ENCODE measurements at regions not wholly inside any gene's neighbourhood (a gene's known extent, or its start where the extent isn't known, plus 50 kb on each side); places are given as distances from the start of the nearest gene placed in this dataset.
"Not testable (repeated sequence)": the region's sequence is repeated elsewhere in the genome, so short reads cannot be mapped to it uniquely, and the experiment has no call there.

DNA sequence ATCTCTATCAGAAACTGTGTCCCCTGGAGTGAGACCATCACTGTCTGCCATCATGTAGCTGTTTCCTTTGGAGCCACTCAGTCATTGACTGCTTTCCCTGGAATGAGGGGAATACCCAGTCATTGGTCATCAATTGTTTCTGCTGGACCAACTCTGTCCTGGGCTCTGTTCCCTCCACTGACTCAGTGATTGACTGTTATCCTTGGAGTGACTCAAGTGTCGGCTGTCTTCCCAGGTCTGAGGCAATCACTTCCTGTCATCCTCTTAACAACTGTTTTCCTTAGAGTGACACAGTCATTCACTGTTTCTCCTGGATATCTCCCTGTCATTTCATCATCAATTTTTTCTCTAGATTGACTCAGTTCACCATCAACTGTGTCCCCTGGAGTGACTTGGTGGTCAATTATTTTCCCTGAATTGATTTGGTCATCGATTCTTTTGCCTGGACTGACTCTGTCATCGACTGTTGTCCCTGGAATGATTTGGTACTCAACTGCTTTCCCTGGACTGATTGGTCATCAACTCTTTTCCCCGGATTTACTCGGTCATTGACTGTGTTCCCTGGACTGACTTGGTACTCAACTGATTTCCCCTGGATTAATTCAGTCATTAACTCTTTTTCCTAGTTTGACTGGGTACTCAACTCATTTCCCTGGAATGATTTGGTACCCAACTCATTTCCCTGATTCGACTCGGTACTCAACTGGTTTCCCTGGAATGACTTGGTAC is 327.9 kb upstream of the VCX start:
- DNase-seq = no peak

DNA sequence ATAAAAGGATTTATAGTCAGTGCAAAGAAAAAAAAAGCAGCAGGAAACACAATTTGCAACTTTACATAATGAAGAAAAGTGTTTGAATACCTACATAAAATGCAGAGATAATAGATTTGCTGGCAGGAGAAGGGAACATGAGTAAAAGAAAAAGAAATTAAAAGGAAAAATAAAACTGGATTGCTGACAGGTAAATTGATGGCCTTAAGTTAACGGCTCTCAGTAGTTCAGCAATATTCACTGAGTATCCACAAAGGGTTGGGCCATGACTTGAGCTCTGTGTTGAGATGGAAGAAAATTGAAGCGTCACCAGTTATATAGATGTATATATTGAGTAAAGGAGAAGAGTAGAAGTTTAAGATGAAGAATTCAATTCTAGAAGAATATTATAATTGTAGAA is 330.1 kb upstream of the VCX start:
- no peak for DNase-seq

DNA sequence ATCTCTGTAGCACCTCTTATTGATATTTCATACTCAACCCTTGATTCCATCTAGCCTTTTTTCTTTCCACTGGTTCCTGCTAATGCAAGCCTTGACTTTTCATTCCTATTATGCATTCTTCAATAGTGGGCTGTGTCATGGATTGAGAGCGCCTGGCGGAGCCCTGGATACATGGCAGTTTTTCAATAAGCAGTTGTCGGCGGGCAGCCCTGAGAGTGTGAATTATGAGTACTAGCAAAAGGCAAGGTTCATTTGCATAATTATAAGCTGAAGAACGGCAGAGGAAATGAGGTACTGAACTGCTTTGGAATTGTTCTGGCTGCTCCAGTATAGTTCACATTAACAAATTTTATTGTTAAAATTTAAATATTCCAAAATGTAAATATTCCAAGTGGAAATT is 339.7 kb upstream of the VCX start:
- no peak for DNase-seq

DNA sequence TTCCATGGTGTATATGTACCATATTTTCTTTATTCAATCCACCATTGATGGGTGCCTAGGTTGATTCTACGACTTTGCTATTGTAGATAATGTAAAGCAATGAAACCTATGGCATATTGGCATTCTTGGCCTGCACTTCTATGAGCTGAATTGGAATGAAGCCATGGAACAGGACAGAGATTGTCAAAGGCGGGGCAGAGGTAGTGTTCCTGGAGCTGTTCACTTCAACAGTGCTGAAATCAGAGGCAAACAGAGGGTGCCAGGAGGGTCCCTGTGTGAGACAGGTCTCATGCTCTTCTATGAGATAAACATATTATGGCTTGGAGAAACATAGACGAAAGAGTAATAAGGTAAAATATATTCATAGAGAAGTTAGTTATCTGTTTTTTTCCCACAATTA is 342.6 kb upstream of the VCX start:
- DNase-seq = no peak

DNA sequence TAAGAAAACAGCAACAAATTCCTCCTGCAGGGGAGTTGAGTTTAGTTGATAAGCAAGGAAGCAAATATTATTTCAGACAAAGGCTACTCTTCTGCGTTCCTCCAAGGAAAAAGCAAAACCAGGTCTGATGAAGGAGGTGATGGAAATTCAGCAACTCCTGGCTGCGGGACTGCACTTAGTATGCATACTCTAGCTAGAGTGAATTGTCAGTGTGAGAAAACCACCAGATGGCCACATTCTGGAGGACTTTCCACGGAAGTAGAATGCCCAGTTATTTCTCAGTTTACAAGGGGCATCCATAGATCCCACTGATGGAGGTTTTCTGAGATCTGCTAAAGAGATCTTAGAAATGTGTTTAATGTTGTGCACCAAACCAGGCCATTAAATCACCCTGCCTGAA is 338.6 kb upstream of the PUDP start:
- no peak for DNase-seq

DNA sequence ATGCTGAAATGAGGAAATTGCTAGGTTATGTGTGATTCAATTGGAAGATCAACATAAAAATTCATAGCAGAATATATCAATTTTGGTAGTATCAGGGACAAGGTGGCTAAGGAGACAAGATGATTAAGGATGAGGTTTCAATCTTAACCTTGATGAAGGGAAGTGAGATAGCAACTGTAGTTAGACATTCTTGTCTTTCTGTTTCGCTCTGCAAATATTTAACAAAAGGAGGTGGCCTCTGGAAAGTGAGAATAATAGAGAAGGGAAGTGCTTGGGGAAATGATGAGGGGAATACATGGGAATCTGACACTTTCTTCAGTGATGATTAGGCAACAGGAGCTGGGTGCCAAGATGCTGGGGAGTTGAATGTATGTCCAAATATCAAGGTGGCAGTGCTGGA is 337.1 kb upstream of the PUDP start:
- DNase-seq = no peak

DNA sequence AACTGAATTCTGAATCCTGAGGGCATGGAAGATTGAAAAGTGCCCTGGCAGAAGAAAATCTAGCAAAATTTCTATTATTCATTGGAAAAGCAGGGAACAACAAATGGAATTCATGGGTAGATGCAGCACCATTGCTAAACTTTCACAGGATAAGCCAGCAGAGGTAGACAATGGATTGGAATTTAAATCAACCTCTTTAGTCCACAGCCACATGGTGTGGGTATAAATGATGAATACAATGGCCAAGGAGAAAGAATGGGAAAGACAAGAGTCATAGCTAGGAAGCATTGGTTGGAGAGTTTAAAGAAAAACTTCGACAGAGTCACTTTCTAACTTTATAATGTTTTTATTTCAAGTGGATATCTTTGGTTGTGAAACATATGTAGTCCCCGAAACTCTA is 332.8 kb upstream of the PUDP start:
- DNase-seq = no peak

DNA sequence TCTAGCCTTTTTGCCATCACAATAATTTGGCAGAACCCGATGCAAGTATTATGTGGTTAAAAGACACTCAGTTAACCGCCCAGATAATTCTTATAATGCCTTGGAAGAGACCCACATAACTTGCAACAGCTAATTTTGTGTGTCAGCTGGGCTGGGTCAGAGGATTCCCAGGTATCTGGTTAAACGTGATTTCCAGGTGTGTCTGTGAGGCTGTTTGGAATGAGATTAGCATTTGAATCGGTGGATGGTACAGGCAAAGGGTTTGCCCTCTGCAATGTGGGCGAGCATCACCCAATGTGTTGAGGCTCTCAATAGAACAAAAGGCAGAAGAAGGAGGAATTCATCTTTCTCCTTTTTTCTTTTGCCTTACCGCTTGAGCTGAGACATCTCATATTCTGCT is 314.2 kb upstream of the PUDP start:
- DNase-seq = no peak

DNA sequence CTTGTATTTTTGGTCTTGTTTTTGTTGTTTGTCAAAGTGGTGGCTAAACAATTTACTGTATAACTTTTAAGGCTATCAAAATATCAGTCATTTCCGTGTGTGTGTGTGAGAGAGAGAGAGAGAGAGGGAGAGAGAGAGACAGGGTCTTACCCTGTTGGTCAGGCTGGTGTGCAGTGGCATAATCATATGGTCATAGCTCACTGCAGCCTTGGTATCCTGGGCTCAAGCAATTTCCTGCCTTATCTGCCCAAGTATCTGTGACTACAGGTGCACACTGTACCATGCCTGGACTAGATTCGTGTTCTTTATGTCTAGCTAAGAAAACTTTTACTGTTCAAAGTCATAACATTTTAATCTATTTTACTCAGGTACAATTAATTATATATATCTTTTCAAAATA is 313.1 kb upstream of the PUDP start:
- DNase-seq = not testable (repeated sequence)

DNA sequence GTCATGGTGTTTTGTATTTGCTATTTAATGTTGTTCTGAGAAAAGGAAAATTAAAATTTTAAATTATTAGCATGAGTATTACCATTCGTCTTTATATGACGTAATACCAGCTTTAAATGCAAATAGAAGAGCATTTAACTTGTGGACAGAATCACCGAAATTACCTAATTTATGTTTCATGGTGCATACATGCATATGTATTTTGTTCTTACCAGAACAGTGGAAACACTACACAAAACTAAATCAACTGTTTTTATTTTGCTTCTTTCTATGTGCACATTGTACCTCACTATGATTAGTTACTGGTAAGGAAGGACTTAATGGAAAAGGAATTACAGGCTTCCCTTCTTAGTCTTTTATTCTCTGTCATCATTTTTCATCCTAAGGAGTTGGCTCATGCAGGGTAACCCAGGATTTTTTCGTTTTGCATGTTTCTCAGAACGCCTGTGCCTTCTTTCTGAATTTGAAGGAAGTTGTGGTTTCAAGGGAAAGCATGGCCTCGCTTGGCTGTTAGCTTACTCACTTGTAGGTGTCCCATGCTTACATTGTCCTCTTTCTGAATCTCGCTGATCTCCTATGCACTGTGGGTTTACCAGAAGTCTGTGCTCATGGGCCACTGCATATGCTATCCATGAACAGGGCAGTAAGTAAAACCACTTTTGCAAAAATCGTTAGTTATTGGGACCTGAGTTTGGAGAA is 300.0 kb upstream of the PUDP start:
- DNase-seq = no peak

DNA sequence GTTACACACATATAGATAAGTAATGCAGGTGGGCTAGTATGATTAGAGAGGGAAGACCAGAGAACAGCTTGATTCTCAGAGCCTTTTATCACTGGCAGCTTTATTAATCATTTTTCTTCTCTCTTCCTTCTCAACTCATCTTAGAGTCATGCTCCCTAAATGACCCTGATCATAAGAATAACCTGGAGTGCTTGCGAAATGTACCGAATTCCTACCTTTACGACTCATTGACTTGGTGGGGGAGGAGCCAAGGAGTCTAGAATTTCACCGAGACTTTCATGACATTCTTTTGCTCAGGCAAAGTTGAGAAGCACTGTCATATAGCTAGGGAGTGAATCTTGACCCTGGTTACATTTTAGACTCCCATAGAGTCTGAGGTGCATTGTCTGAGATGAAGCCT is 298.9 kb upstream of the PUDP start:
- peak; percentile 65 for DNase-seq

DNA sequence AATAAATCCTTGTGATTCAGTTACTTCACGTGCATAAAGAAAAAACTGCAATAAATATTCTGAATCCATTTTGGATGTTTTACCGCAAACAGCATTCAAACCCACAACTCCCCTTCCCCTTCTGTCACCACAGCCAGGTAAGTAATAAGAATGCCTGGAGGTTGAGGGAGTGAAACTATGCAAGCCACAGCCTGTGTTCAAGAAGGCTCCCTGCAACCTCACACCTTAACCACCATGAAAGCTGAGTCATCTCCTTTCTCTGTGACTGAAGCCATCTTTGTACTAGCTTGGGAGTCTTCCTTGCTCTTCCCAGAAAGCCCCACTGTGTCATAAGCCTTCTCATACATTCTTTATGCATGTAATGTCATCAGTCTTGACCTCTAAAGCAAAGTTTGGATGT is 297.0 kb upstream of the PUDP start:
- DNase-seq = peak; percentile 13

DNA sequence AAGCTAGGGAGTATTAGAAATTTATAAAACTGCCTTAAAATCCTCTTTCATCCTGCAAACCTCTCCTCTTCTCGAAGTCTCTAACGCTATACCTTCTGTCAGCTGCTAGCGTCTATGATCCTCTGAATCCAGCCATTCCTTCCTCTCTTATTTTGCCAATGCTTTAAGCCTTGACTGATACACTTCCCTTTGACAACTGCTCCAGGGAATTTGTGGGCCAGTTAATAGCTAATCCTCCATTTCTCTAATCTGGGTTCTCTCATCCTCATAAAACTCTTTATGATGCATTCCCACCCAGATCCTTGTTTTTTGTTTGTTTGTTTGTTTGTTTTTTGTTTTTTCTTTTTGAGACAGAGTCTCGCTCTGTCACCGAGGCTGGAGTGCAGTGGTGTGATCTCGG is 293.6 kb upstream of the PUDP start:
- no peak for DNase-seq

DNA sequence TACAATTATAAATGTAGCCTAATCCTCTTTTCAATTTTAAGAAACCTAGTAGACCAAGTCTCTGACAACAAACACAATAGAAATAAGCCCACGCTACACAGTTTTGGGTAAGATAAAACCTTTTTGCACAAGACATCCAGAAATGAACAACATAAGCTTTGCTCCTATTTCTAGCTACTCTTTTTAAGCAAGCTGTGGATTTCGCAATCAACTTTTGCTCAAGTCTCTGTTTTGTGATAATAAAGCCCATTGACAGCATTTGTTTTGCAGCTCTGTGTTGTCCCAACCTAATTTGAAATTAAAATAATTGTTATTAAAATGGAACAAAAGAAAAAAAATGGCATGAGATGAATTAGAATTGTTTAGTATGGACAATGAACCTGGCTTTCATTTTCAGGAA is 287.9 kb upstream of the PUDP start:
- DNase-seq = no peak

DNA sequence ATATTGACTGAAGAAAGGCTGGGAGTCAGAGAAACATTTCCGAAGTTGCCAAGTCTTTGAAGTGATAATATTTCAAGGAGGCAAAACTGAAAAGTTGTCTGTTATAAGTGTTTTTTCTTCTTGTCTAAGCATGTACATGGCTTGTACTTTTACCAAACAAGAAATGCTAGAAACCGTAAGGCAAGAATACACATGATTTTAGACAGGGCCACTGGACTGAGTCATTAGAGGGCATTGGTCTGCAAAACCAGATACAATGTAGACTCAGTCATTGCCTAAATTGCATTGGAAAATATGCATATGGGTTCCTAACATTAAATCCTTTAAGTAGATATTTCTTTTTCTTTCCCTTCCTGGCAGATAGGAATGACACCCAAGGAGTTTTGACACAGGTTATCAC is 284.9 kb upstream of the PUDP start:
- no peak for DNase-seq

DNA sequence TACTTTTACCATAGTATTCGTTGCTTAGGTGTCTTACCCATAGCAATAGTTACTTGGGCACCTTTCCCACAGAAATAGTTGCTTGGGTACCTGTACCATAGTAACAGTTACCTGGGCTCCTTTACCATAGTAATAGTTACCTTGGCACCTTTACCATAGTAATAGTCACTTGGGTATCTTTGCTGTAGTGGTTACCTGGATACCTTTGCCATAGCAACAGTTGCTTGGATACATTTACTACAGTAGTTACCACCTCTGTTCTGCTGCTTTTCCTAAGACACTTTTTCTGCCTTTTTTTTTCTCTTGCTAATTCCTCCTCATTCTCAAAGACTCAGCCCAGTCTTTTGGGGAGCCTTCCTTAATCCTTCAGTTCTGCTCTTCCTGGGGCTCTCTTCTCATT is 272.8 kb upstream of the PUDP start:
- no peak for DNase-seq

DNA sequence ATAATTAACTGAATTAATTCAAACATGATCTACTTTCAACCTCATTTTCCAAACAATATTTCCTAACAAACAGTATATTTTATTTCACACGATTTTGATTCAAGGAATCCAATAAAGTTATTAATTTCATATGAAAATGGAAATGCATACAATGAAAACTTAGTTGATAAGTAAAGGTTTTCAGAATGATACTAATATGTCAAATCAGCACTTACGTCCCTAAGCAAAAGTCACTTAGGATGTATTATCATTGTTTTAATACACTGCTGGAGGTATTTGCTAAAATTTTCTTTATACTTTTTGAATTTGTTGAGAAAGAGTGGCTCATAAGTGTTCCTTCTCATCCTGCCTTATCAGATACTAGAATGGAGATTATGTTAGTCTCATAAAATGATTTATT is 266.8 kb upstream of the PUDP start:
- DNase-seq = no peak

DNA sequence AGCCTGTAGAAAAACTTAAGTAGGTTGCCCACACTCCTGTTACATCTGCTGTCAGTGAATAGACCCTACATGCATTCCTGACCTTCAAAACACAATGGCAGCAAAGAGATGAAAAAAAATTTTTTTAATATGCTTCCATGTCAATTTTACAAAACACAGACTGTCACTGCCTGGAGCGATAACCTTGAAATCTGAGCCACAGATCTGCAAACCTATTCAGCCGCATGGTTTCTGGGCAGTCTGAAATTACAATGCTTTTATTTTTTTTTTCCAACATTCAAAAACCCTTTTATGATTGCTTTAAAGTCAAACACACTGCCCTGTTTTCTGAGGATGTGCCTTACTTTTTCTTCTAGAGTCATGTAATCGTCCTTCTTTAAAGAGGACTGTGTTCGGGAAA is 264.9 kb upstream of the PUDP start:
- DNase-seq = no peak

DNA sequence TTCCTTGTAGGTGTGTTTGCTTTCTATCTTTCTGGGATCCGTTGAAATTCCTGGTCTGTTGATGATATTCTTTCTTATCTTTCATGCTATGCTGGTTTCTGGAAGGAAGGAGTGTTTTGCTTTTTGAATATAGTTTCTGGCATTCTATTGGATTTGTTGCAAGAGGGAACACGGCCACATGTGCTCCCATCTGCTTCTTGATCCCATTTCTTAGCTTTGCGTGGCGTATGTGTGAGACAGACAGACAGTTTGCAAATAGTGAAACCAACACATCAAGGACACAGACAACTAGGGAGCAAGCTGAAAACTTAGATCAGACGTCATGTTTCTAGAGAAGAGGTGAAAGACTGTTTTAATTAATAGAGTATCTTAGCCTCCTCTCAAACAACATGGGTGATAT is 261.9 kb upstream of the PUDP start:
- DNase-seq = no peak

DNA sequence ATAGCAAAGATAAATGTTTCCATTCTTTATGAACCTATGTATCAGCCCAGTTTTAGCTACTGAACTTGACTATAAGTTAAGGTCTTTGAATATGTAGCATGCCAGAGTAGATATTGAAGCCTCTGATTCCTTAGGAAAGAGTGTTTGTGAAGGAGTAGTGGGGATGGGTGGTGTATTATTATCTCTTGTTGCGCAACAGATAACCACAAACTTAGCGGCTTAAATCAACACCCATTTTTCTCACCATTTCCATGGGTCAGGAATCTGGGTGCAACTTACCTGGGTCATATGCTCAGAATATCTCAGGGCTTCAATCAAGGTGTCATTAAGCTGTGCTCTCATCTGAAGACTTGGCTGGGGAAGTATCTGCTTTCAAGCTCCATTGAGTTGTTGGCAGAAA is 251.4 kb upstream of the PUDP start:
- no peak for DNase-seq

DNA sequence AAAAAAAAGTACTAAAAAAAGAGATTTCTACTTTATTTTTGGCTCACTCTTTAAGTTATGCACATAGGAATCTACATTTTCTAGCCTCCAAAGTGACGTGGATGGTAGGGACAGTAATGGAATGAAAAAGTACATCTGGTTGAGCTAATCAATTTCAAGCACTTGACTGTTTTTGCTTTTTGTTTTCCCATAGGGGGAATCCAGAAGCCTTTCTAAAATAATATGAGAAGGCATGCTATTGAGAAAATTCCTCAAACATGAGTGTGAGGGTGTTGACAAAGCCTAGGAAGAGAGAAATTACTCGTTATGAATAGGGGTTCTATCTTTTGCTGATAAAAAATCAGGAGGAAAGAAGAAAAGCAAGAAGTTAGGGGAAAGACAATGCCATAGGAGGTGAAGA is 242.5 kb upstream of the PUDP start:
- DNase-seq = no peak

DNA sequence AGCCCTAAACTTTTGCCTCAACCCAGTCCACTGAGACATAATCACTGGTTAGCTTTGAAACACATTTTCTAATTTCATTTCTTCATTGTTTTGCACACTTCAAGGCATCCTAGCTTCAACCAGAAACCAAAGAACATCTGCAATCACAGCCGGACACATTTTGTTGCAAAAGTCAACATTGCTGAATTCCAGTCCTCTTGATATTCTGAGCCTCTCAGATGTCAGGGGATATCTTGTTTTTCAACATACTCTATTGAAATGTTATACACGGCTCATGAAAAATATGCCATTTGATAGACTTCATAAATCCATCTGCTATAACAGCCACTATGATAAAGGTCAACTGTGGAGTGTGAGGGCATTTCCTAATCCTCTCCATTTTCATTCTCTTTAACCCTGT is 241.6 kb upstream of the PUDP start:
- DNase-seq = no peak

DNA sequence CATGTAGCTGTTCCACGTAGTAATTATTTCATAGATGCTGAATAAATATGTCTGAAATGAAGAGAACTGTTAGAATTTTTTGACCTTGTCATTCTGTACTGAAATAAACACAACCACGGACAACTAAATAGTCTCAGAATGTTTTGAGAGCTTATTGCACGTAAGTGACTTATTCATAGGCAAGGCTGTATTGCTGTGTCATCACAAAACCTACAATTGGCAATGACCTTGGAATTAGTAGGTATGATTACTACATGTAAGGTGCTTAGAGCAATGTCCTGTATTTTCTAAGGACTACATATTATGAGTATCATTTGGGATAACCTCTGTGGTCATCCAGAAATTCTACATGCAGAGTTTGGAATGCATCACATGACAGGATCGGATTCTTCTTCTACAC is 237.2 kb upstream of the PUDP start:
- DNase-seq = no peak

DNA sequence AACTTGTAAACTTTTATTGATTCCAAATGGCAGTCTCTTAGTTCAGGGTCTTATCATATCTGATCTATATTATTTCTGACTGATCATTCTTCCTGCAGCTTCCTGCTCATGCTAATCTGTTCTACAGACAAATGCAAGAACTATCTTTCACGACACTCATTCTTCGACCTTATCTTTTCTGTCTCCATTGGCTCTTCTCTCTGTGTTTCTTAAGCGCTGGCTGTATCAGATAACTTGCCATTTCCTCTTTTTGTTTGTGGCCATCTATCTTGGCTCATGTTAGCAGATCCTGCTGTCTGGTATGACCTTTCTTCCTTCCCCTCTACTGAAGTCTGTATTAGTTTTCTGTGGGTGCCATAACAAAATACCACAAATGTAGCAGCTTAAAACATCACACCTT is 230.5 kb upstream of the PUDP start:
- DNase-seq = no peak

All from NCI-H226 (cell line).